ENCODE measurements at regions not wholly inside any gene's neighbourhood (a gene's known extent, or its start where the extent isn't known, plus 50 kb on each side); places are given as distances from the start of the nearest gene placed in this dataset.
"Not testable (repeated sequence)": the region's sequence is repeated elsewhere in the genome, so short reads cannot be mapped to it uniquely, and the experiment has no call there.

- no peak for DNase-seq (ENCODE audit: low spot score)
- no peak for ATAC-seq
Measured at GRCh38 chr22:26958378-26958777, 301.0 kb downstream of the MIAT start.

DNA sequence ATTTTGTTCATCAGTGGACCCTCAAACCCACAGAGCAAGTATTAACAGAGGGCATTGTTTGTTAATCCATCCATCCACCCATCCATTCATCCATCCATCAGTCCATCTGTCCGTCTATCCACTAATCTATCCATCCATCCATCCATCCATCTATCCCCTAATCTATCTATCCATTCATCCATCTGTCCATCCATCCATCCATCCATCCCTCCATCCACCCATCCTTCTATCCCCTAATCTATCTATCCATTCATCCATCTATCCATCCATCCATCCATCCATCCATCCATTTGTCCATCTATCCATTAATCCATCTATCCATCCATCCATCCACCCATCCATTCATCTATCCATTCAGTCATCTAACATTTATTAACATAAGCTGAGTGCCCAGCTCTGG is 307.3 kb downstream of the MIAT start:
- ATAC-seq: no peak
- DNase-seq (ENCODE audit: low spot score): no peak

DNA sequence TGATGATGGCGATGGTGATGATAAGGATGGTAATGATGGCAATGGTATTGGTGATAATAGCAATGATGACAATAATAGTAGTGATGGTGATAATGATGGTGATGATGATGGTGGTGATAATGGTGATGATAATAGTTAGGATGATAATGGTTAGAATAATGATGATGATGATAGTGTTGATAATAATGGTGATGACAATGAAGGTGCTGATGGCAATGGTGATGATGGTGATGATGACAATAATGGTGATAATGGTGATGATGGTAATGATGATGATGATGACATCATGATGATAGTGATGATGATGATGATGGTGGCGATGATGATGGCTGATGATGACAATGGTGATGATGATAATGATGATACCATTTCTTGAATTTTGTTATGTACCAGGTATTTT is 309.9 kb downstream of the MIAT start:
- ATAC-seq: no peak
- no peak for DNase-seq (ENCODE audit: low spot score)

GRCh38 chr22:26968859-26969523 is 311.6 kb downstream of the MIAT start:
- ATAC-seq (no peak), DNase-seq (ENCODE audit: low spot score) (no peak)

DNA sequence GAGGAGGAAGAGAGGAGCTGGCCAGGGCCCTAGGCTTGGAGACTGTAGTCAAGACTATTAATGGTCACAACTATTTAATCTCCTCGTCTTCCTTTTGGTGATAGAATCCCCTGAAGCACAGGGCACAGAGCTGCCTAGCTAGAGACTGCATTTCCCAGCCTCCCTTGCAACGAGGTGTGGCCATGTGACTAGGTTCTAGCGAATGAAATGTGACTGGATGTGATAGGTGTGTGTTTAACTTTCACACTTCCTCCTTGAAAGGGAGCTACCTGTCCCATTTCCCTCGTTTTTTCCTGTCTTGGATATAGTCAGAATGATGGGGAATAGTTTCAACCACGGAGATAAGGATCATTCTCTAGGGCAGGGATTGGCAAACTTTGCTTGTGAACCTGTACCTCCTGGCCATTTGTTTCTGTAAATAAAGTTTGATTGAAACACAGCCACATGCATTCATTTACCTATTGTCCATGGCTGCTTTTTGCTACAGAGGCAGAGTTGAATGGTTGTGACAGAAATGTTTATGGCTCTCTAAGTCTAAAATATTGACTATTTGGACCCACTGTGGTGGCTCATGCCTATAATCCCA is 313.5 kb downstream of the MIAT start:
- ATAC-seq (no peak), DNase-seq (ENCODE audit: low spot score) (no peak)

- ATAC-seq: no peak
Measured at GRCh38 chr22:26972286-26972685, 314.9 kb downstream of the MIAT start.

GRCh38 chr22:26972915-26973314 is 315.5 kb downstream of the MIAT start:
- ATAC-seq; DNase-seq (ENCODE audit: low spot score): not testable (repeated sequence)

More at GRCh38 chr22:26972286-26972685, 314.9 kb downstream of the MIAT start:
- no peak for DNase-seq (ENCODE audit: low spot score)

GRCh38 chr22:26974034-26974433 is 316.6 kb downstream of the MIAT start:
- DNase-seq (ENCODE audit: low spot score) (no peak), ATAC-seq (no peak)

GRCh38 chr22:26974914-26975803 is 317.8 kb downstream of the MIAT start:
- ATAC-seq (no peak), DNase-seq (ENCODE audit: low spot score) (no peak)

GRCh38 chr22:26975865-26976264 is 318.5 kb downstream of the MIAT start:
- no peak for ATAC-seq
- no peak for DNase-seq (ENCODE audit: low spot score)

- DNase-seq (ENCODE audit: low spot score) (no peak), ATAC-seq (no peak)
Measured at GRCh38 chr22:26977741-26978376, 320.5 kb downstream of the MIAT start.

GRCh38 chr22:26979294-26979693 is 321.9 kb downstream of the MIAT start:
- no peak for DNase-seq (ENCODE audit: low spot score)
- no peak for ATAC-seq

DNA sequence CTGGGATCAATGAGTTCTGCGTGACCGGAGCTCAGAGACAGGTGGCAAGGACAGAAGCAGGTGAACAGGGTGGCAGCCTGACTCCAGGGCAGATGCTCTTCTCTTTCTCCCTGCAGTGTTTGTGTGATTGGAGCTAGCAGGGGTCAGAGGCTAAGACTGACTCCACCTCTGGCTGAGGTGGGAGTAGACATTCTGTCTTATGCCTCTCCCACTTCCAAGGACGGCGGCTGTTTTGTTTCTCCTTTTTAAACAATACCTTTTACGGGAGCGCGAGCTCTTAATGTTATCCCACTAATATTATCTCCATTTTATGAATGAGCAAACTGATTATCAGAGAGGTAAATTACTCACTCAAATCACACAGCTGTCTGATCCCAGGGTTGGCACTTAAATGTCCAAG is 323.7 kb downstream of the MIAT start:
- no peak for ATAC-seq
- no peak for DNase-seq (ENCODE audit: low spot score)

GRCh38 chr22:26981541-26981940 is 324.2 kb downstream of the MIAT start:
- no peak for ATAC-seq

GRCh38 chr22:26983311-26983710 is 325.9 kb downstream of the MIAT start:
- ATAC-seq (no peak), DNase-seq (ENCODE audit: low spot score) (no peak)

More at GRCh38 chr22:26981541-26981940, 324.2 kb downstream of the MIAT start:
- DNase-seq (ENCODE audit: low spot score): no peak

- ATAC-seq (no peak), DNase-seq (ENCODE audit: low spot score) (no peak)
Measured at GRCh38 chr22:26985206-26985605, 327.8 kb downstream of the MIAT start.

GRCh38 chr22:26985931-26986782 is 328.8 kb downstream of the MIAT start:
- DNase-seq (ENCODE audit: low spot score): no peak
- ATAC-seq: no peak

DNA sequence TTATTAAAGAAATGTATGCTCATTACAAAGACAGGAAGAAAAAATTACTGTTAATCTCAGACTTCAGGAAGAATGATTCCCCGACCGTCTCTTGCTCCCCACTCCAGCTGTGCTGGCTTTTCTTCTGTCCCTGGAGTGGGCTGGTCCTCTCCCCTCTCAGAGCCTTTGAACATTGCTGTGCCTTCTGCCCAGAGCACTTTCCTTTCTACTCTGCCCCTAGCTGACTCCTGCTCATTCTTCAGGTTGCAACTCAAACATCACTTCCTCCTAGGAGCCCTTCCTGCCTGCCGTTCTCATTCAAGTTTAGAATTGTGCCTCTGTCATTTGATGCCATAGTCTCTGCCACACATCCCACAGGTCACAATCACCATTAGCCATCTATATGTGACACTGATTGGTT is 329.5 kb downstream of the MIAT start:
- no peak for ATAC-seq
- no peak for DNase-seq (ENCODE audit: low spot score)

GRCh38 chr22:26990503-26991189 is 333.3 kb downstream of the MIAT start:
- DNase-seq (ENCODE audit: low spot score) (no peak), ATAC-seq (no peak)

- DNase-seq (ENCODE audit: low spot score) (no peak), ATAC-seq (no peak)
Measured at GRCh38 chr22:26992556-26992955, 335.2 kb downstream of the MIAT start.

All from left lobe of liver (tissue), 2 donors.